ENCODE measurements at regions not wholly inside any gene's neighbourhood (a gene's known extent, or its start where the extent isn't known, plus 50 kb on each side); places are given as distances from the start of the nearest gene placed in this dataset.

DNA sequence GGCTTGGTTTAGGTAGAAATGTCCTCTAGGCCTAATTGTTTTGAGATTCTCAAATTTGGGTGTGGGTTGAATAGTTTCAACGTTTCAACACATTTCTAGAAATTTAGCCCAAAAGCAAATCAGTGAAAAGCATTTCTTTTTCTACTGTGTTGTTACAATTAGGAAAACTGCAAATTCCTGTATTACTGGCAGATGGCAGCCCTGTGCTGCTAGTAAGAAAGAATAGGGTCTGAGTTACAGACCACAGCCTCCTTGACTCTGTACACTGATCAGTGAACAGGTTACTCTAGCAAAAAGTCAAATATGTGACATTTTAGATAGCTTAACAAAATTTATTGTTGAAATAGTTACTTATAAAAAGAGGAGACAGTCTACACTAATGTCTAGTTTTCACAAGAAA lies 703.0 kb downstream of the JRKL start:
- TF ChIP-seq, protein P1, sequence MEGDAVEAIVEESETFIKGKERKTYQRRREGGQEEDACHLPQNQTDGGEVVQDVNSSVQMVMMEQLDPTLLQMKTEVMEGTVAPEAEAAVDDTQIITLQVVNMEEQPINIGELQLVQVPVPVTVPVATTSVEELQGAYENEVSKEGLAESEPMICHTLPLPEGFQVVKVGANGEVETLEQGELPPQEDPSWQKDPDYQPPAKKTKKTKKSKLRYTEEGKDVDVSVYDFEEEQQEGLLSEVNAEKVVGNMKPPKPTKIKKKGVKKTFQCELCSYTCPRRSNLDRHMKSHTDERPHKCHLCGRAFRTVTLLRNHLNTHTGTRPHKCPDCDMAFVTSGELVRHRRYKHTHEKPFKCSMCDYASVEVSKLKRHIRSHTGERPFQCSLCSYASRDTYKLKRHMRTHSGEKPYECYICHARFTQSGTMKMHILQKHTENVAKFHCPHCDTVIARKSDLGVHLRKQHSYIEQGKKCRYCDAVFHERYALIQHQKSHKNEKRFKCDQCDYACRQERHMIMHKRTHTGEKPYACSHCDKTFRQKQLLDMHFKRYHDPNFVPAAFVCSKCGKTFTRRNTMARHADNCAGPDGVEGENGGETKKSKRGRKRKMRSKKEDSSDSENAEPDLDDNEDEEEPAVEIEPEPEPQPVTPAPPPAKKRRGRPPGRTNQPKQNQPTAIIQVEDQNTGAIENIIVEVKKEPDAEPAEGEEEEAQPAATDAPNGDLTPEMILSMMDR (conservative IDR thresholded peaks at IDR 0.05), result no peak
- TF ChIP-seq EZH2 (IDR thresholded peaks at IDR 0.05; ENCODE audit: low read depth), result no peak

Data from PC-9 (cell line).